ENCODE measurements at regions not wholly inside any gene's neighbourhood (a gene's known extent, or its start where the extent isn't known, plus 50 kb on each side); places are given as distances from the start of the nearest gene placed in this dataset.
A peak's percentile ranks its signal among the peaks of the same experiment; 100 is the strongest.

DNA sequence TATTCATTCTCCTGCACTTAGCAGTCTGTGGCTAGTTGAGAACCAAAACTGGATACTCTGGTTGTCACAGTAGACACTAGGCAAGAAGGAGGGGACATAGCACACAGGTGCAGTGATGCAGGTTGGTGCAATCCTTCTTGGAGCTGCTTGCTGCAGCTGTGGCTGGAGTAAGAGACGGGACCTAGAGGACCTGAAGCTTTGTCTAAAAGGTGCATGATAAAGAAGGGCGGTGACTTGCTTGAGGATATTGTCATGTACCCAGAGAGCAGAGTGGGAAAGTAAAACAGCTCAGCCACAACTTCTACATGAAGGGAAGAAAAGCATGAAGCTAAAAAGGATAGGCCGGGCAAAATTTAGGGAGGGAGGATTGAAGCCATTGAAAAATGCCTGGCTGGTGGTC lies 304.1 kb upstream of the KIRREL3 start:
- CTCF ChIA-PET = interaction anchor here (0.5 kb wide), 1 partner anchor 862 kb away, joined by 3 read pairs; no protein-coding TSS in a partner anchor
- no peaks in the 10 kb centered on the region for H3K4me1 Mint-ChIP-seq (ENCODE audit: insufficient read depth, unreplicated experiment)

DNA sequence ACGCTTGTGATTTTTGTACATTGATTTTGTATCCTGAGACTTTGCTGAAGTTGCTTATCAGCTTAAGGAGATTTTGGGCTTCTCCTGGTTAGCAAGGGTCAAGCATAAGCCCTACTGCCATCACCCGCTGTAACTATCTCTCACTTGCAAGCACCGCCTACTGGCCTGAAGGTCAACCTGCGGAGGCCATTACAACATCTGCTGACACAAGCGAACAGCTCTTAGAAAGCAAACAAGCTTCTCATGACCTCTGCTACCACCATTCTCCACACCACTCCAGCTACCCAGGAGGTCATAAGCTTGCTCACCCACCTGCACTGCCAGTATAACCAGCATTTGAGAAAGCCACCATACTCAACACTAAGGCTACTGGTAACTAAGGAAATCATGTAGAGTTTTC lies 288.4 kb upstream of the KIRREL3 start:
- peaks cover 16% of the 10 kb centered on the region for H3K9me3 Mint-ChIP-seq (ENCODE audit: unreplicated experiment)
- no peaks in the 10 kb centered on the region for H3K36me3 Mint-ChIP-seq (ENCODE audit: insufficient read depth, unreplicated experiment)
- H3K27ac Mint-ChIP-seq (ENCODE audit: low read depth, unreplicated experiment) = no peak overlapping the region
- CTCF ChIA-PET = no interaction called here
- no peaks in the 10 kb centered on the region for H3K27me3 Mint-ChIP-seq (ENCODE audit: insufficient read depth, unreplicated experiment)
- intact Hi-C loops (cut with micrococcal nuclease) = no loop called here
- no peak for DNase-seq (ENCODE audit: unreplicated experiment)
- no peaks in the 10 kb centered on the region for H3K4me1 Mint-ChIP-seq (ENCODE audit: insufficient read depth, unreplicated experiment)
- no TSS peak for BruUV-seq (replicated peaks)
- TF ChIP-seq, protein P1, sequence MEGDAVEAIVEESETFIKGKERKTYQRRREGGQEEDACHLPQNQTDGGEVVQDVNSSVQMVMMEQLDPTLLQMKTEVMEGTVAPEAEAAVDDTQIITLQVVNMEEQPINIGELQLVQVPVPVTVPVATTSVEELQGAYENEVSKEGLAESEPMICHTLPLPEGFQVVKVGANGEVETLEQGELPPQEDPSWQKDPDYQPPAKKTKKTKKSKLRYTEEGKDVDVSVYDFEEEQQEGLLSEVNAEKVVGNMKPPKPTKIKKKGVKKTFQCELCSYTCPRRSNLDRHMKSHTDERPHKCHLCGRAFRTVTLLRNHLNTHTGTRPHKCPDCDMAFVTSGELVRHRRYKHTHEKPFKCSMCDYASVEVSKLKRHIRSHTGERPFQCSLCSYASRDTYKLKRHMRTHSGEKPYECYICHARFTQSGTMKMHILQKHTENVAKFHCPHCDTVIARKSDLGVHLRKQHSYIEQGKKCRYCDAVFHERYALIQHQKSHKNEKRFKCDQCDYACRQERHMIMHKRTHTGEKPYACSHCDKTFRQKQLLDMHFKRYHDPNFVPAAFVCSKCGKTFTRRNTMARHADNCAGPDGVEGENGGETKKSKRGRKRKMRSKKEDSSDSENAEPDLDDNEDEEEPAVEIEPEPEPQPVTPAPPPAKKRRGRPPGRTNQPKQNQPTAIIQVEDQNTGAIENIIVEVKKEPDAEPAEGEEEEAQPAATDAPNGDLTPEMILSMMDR (IDR thresholded peaks at IDR 0.05; ENCODE audit: unreplicated experiment) = no peak
- no peak overlapping the region for H3K4me3 Mint-ChIP-seq (ENCODE audit: unreplicated experiment)
- POLR2A ChIA-PET = no interaction called here

More for the DNA sequence above, 304.1 kb upstream of the KIRREL3 start:
- BruUV-seq (replicated peaks) = no TSS peak
- Mint-ChIP-seq H3K4me3 (ENCODE audit: unreplicated experiment) (no peak overlapping the region), H3K9me3 (ENCODE audit: unreplicated experiment) (no peaks in the 10 kb centered on the region), H3K27ac (ENCODE audit: low read depth, unreplicated experiment) (no peak overlapping the region), H3K27me3 (ENCODE audit: insufficient read depth, unreplicated experiment) (peaks cover 52% of the 10 kb centered on the region), H3K36me3 (ENCODE audit: insufficient read depth, unreplicated experiment) (no peaks in the 10 kb centered on the region)
- TF ChIP-seq, protein P1 (IDR thresholded peaks at IDR 0.05; ENCODE audit: unreplicated experiment) = no peak
- no peak for DNase-seq (ENCODE audit: unreplicated experiment)
- POLR2A ChIA-PET = no interaction called here
- intact Hi-C loops (cut with micrococcal nuclease) = no loop called here

GRCh38 chr11:127281534-127281933 lies 281.0 kb upstream of the KIRREL3 start:
- DNase-seq (ENCODE audit: unreplicated experiment) = no peak
- POLR2A ChIA-PET = no interaction called here

DNA sequence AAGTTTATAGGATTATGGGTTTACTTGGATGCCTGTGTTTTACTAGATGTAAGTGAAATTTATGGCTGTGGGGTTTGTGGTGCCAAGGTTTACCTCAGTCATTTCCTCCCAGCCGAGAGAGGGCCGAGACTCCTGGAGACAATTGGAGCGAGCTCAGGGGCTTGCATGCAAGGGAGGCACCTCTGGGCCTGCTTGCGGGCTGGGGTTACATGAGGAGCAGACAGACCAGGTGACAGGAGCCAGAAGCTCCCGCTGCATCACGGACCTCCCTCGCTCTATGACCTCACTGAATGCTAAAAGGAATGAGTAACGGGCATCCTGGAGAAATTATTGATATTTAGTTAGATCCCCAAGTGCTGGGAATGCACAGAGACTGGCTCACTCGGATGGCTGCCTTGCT lies 275.2 kb upstream of the KIRREL3 start:
- Mint-ChIP-seq H3K4me3 (ENCODE audit: unreplicated experiment) (no peak overlapping the region), H3K27ac (ENCODE audit: low read depth, unreplicated experiment) (no peak overlapping the region), H3K9me3 (ENCODE audit: unreplicated experiment) (no peaks in the 10 kb centered on the region), H3K27me3 (ENCODE audit: insufficient read depth, unreplicated experiment) (peaks cover 14% of the 10 kb centered on the region), H3K4me1 (ENCODE audit: insufficient read depth, unreplicated experiment) (no peaks in the 10 kb centered on the region), H3K36me3 (ENCODE audit: insufficient read depth, unreplicated experiment) (no peaks in the 10 kb centered on the region)
- TF ChIP-seq, protein P1 (IDR thresholded peaks at IDR 0.05; ENCODE audit: unreplicated experiment) = no peak
- intact Hi-C loops (cut with micrococcal nuclease) = no loop called here
- ChIA-PET POLR2A (no interaction called here), CTCF (no interaction called here)
- no TSS peak for BruUV-seq (replicated peaks)
- peak; percentile 25 for DNase-seq (ENCODE audit: unreplicated experiment)

More at GRCh38 chr11:127281534-127281933, 281.0 kb upstream of the KIRREL3 start:
- Mint-ChIP-seq H3K36me3 (ENCODE audit: insufficient read depth, unreplicated experiment) (no peaks in the 10 kb centered on the region), H3K27ac (ENCODE audit: low read depth, unreplicated experiment) (no peak overlapping the region), H3K4me3 (ENCODE audit: unreplicated experiment) (no peak overlapping the region), H3K4me1 (ENCODE audit: insufficient read depth, unreplicated experiment) (no peaks in the 10 kb centered on the region), H3K9me3 (ENCODE audit: unreplicated experiment) (no peaks in the 10 kb centered on the region), H3K27me3 (ENCODE audit: insufficient read depth, unreplicated experiment) (no peaks in the 10 kb centered on the region)
- intact Hi-C loops (cut with micrococcal nuclease) = no loop called here
- TF ChIP-seq, protein P1 (IDR thresholded peaks at IDR 0.05; ENCODE audit: unreplicated experiment) = no peak
- no TSS peak for BruUV-seq (replicated peaks)
- CTCF ChIA-PET = interaction anchor here (0.6 kb wide), 1 partner anchor 180 kb away, joined by 3 read pairs; no protein-coding TSS in a partner anchor

Measured in MCF 10A (cell line).